ENCODE measurements at regions not wholly inside any gene's neighbourhood (a gene's known extent, or its start where the extent isn't known, plus 50 kb on each side); places are given as distances from the start of the nearest gene placed in this dataset.
"Not testable (repeated sequence)": the region's sequence is repeated elsewhere in the genome, so short reads cannot be mapped to it uniquely, and the experiment has no call there.

GRCh38 chr20:6341491-6341890, 218.7 kb upstream of the FERMT1 start:
- H3K27me3 ChIP-seq (ENCODE audit: insufficient read depth, low read length, poor library complexity): peaks cover 2% of the 10 kb centered on the region
- H2AFZ ChIP-seq (ENCODE audit: low read depth, low read length): no peak overlapping the region
- H3K4me3 ChIP-seq (ENCODE audit: low read depth in 1 of 2, low read length in 2 of 2): no peak overlapping the region
- H3K79me2 ChIP-seq (ENCODE audit: insufficient read depth, low read length): no peaks in the 10 kb centered on the region
- H4K20me1 ChIP-seq (ENCODE audit: insufficient read depth, low read length): no peaks in the 10 kb centered on the region
- H3K9me3 ChIP-seq (ENCODE audit: insufficient read depth, low read length, severe bottlenecking): no peaks in the 10 kb centered on the region
- DNase-seq: no peak
- H3K4me2 ChIP-seq (ENCODE audit: insufficient read depth, low read length): no peak overlapping the region
- TF ChIP-seq CTCF (IDR thresholded peaks at IDR 0.05; ENCODE audit: borderline replicate concordance, extremely low read depth, low read length, poor library complexity, severe bottlenecking) (no peak), EZH2 (IDR thresholded peaks at IDR 0.05; ENCODE audit: borderline replicate concordance, low read depth, low read length, severe bottlenecking) (no peak)
- ATAC-seq (ENCODE audit: insufficient read depth, low read depth): no peak
- H3K4me1 ChIP-seq (ENCODE audit: insufficient read depth, low read length): no peaks in the 10 kb centered on the region
- H3K9ac ChIP-seq (ENCODE audit: low read depth, low read length): no peak overlapping the region
- no peaks in the 10 kb centered on the region for H3K36me3 ChIP-seq (ENCODE audit: insufficient read depth, low read length)
- no peak overlapping the region for H3K27ac ChIP-seq (ENCODE audit: low read length)

DNA sequence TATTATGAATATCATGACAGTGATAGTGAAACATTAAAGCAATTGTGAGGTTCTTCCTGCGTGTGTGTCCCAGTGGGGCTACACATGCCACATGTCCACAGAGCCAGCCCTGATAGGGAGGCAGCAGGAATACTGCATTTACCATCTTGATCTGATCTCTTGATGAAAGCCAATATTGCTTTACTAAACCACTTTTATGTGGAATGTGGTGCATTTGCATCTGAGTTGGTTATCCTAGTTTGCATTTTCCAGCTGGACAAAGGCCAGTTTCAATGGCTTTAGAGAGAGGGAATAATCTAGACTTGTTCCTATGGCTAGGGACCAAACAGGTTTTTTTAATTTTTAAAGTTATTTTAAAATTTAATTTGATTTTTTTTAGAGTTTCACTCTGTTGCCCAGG, 216.3 kb upstream of the FERMT1 start:
- no peak for ATAC-seq (ENCODE audit: insufficient read depth, low read depth)
- no peak for TF ChIP-seq EZH2 (IDR thresholded peaks at IDR 0.05; ENCODE audit: borderline replicate concordance, low read depth, low read length, severe bottlenecking)
- TF ChIP-seq CTCF (IDR thresholded peaks at IDR 0.05; ENCODE audit: borderline replicate concordance, extremely low read depth, low read length, poor library complexity, severe bottlenecking): no peak
- H3K4me1 ChIP-seq (ENCODE audit: insufficient read depth, low read length): no peaks in the 10 kb centered on the region

DNA sequence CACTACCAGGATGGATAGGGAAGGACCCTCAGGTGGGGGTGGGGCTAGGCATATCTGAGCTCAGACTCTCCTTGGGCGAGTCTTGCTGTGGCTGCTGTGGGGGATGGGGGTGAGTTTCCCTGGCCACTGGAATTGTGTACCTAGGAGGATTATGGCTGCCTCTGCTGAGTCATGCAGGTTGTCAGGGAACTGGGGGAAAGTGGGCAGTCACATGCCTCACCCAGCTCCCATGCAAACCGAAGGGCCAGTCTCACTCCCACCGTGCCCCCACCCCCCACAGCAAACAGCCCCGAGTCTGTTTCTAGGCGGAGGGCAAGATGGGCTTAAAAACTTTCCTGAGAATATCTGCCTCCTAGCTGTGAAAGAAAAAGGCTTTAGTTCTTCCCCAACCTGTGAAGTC, 210.3 kb upstream of the FERMT1 start:
- no peak for TF ChIP-seq EZH2 (IDR thresholded peaks at IDR 0.05; ENCODE audit: borderline replicate concordance, low read depth, low read length, severe bottlenecking)
- TF ChIP-seq CTCF (IDR thresholded peaks at IDR 0.05; ENCODE audit: borderline replicate concordance, extremely low read depth, low read length, poor library complexity, severe bottlenecking): no peak
- no peaks in the 10 kb centered on the region for H3K27me3 ChIP-seq (ENCODE audit: insufficient read depth, low read length, poor library complexity)
- no peak overlapping the region for H3K4me3 ChIP-seq (ENCODE audit: low read depth in 1 of 2, low read length in 2 of 2)
- no peaks in the 10 kb centered on the region for H4K20me1 ChIP-seq (ENCODE audit: insufficient read depth, low read length)
- no peaks in the 10 kb centered on the region for H3K4me1 ChIP-seq (ENCODE audit: insufficient read depth, low read length)
- no peak overlapping the region for H3K9ac ChIP-seq (ENCODE audit: low read depth, low read length)
- H3K79me2 ChIP-seq (ENCODE audit: insufficient read depth, low read length): no peaks in the 10 kb centered on the region
- ATAC-seq (ENCODE audit: insufficient read depth, low read depth): no peak
- H2AFZ ChIP-seq (ENCODE audit: low read depth, low read length): no peak overlapping the region
- no peak overlapping the region for H3K27ac ChIP-seq (ENCODE audit: low read length)
- no peaks in the 10 kb centered on the region for H3K36me3 ChIP-seq (ENCODE audit: insufficient read depth, low read length)
- no peaks in the 10 kb centered on the region for H3K9me3 ChIP-seq (ENCODE audit: insufficient read depth, low read length, severe bottlenecking)
- no peak for DNase-seq
- no peak overlapping the region for H3K4me2 ChIP-seq (ENCODE audit: insufficient read depth, low read length)

More for the DNA sequence above, 216.3 kb upstream of the FERMT1 start:
- no peaks in the 10 kb centered on the region for H3K79me2 ChIP-seq (ENCODE audit: insufficient read depth, low read length)
- no peak overlapping the region for H3K4me3 ChIP-seq (ENCODE audit: low read depth in 1 of 2, low read length in 2 of 2)
- H3K27ac ChIP-seq (ENCODE audit: low read length): no peak overlapping the region
- H3K27me3 ChIP-seq (ENCODE audit: insufficient read depth, low read length, poor library complexity): peaks cover 2% of the 10 kb centered on the region
- no peak overlapping the region for H3K9ac ChIP-seq (ENCODE audit: low read depth, low read length)
- no peak overlapping the region for H3K4me2 ChIP-seq (ENCODE audit: insufficient read depth, low read length)
- DNase-seq: no peak
- no peaks in the 10 kb centered on the region for H3K36me3 ChIP-seq (ENCODE audit: insufficient read depth, low read length)
- no peak overlapping the region for H2AFZ ChIP-seq (ENCODE audit: low read depth, low read length)
- no peaks in the 10 kb centered on the region for H3K9me3 ChIP-seq (ENCODE audit: insufficient read depth, low read length, severe bottlenecking)
- no peaks in the 10 kb centered on the region for H4K20me1 ChIP-seq (ENCODE audit: insufficient read depth, low read length)

DNA sequence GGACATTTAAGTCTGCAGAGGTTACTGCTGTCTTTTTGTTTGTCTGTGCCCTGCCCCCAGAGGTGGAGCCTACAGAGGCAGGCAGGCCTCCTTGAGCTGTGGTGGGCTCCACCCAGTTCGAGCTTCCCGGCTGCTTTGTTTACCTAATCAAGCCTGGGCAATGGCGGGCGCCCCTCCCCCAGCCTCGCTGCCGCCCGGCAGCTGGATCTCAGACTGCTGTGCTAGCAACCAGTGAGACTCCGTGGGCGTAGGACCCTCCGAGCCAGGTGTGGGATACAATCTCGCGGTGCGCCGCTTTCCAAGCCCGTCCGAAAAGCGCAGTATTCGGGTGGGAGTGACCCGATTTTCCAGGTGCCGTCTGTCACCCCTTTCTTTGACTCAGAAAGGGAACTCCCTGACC, 198.4 kb upstream of the FERMT1 start:
- not testable (repeated sequence) for H3K4me2 ChIP-seq (ENCODE audit: insufficient read depth, low read length); H3K36me3 ChIP-seq (ENCODE audit: insufficient read depth, low read length); H3K79me2 ChIP-seq (ENCODE audit: insufficient read depth, low read length); H4K20me1 ChIP-seq (ENCODE audit: insufficient read depth, low read length); H3K27ac ChIP-seq (ENCODE audit: low read length); H3K4me1 ChIP-seq (ENCODE audit: insufficient read depth, low read length); H3K4me3 ChIP-seq (ENCODE audit: low read depth in 1 of 2, low read length in 2 of 2); H3K9me3 ChIP-seq (ENCODE audit: insufficient read depth, low read length, severe bottlenecking); DNase-seq; H2AFZ ChIP-seq (ENCODE audit: low read depth, low read length); H3K9ac ChIP-seq (ENCODE audit: low read depth, low read length); ATAC-seq (ENCODE audit: insufficient read depth, low read depth); H3K27me3 ChIP-seq (ENCODE audit: insufficient read depth, low read length, poor library complexity)

Measured in DND-41 (cell line).